ENCODE measurements at regions not wholly inside any gene's neighbourhood (a gene's known extent, or its start where the extent isn't known, plus 50 kb on each side); places are given as distances from the start of the nearest gene placed in this dataset.
"Not testable (repeated sequence)": the region's sequence is repeated elsewhere in the genome, so short reads cannot be mapped to it uniquely, and the experiment has no call there.

GRCh38 chr10:52502237-52502636, 188.2 kb downstream of the DKK1 start:
- CTCF ChIA-PET, result no interaction called here
- no peak for DNase-seq
- H3K9me3 Mint-ChIP-seq, result peaks cover 11% of the 10 kb centered on the region
- no peaks in the 10 kb centered on the region for H3K27me3 Mint-ChIP-seq
- no peaks in the 10 kb centered on the region for H3K36me3 Mint-ChIP-seq (ENCODE audit: low read depth)
- H3K4me3 Mint-ChIP-seq, result no peak overlapping the region
- no peaks in the 10 kb centered on the region for H3K4me1 Mint-ChIP-seq
- POLR2A ChIA-PET, result no interaction called here
- no peak overlapping the region for H3K27ac Mint-ChIP-seq

- DNase-seq; H3K36me3 Mint-ChIP-seq (ENCODE audit: low read depth); POLR2A ChIA-PET; H3K27ac Mint-ChIP-seq; H3K4me3 Mint-ChIP-seq; H3K27me3 Mint-ChIP-seq; H3K4me1 Mint-ChIP-seq; CTCF ChIA-PET: not testable (repeated sequence)
- peaks cover 11% of the 10 kb centered on the region for H3K9me3 Mint-ChIP-seq
Measured at GRCh38 chr10:52505341-52505740, 191.3 kb downstream of the DKK1 start.

GRCh38 chr10:52514481-52514880, 200.4 kb downstream of the DKK1 start:
- no peaks in the 10 kb centered on the region for H3K27me3 Mint-ChIP-seq
- CTCF ChIA-PET, result no interaction called here
- H3K9me3 Mint-ChIP-seq, result peaks cover 3% of the 10 kb centered on the region
- no peak overlapping the region for H3K27ac Mint-ChIP-seq
- no peaks in the 10 kb centered on the region for H3K36me3 Mint-ChIP-seq (ENCODE audit: low read depth)
- DNase-seq, result no peak
- H3K4me1 Mint-ChIP-seq, result no peaks in the 10 kb centered on the region
- H3K4me3 Mint-ChIP-seq, result no peak overlapping the region
- POLR2A ChIA-PET, result no interaction called here

GRCh38 chr10:52517012-52517411, 202.9 kb downstream of the DKK1 start:
- no peaks in the 10 kb centered on the region for H3K4me1 Mint-ChIP-seq
- H3K9me3 Mint-ChIP-seq, result no peaks in the 10 kb centered on the region
- H3K36me3 Mint-ChIP-seq (ENCODE audit: low read depth), result no peaks in the 10 kb centered on the region
- ChIA-PET POLR2A (no interaction called here), CTCF (no interaction called here)
- DNase-seq, result no peak
- H3K27ac Mint-ChIP-seq, result no peak overlapping the region
- no peak overlapping the region for H3K4me3 Mint-ChIP-seq
- H3K27me3 Mint-ChIP-seq, result no peaks in the 10 kb centered on the region

GRCh38 chr10:52523696-52524095, 209.6 kb downstream of the DKK1 start:
- no peak for DNase-seq
- no peaks in the 10 kb centered on the region for H3K4me1 Mint-ChIP-seq
- CTCF ChIA-PET, result no interaction called here
- H3K36me3 Mint-ChIP-seq (ENCODE audit: low read depth), result no peaks in the 10 kb centered on the region
- H3K9me3 Mint-ChIP-seq, result peaks cover 2% of the 10 kb centered on the region
- POLR2A ChIA-PET, result no interaction called here
- H3K4me3 Mint-ChIP-seq, result no peak overlapping the region
- no peak overlapping the region for H3K27ac Mint-ChIP-seq
- no peaks in the 10 kb centered on the region for H3K27me3 Mint-ChIP-seq

- no peak for DNase-seq
- H3K36me3 Mint-ChIP-seq (ENCODE audit: low read depth), result no peaks in the 10 kb centered on the region
- no peak overlapping the region for H3K4me3 Mint-ChIP-seq
- H3K9me3 Mint-ChIP-seq, result peaks cover 9% of the 10 kb centered on the region
- CTCF ChIA-PET, result no interaction called here
- no peaks in the 10 kb centered on the region for H3K27me3 Mint-ChIP-seq
- no peak overlapping the region for H3K27ac Mint-ChIP-seq
- POLR2A ChIA-PET, result no interaction called here
- no peaks in the 10 kb centered on the region for H3K4me1 Mint-ChIP-seq
Measured at GRCh38 chr10:52525761-52526160, 211.7 kb downstream of the DKK1 start.

- CTCF ChIA-PET, result no interaction called here
Measured at GRCh38 chr10:52526251-52526823, 212.3 kb downstream of the DKK1 start.

GRCh38 chr10:52532650-52533290, 218.7 kb downstream of the DKK1 start:
- no peaks in the 10 kb centered on the region for H3K36me3 Mint-ChIP-seq (ENCODE audit: low read depth)
- no peak for DNase-seq
- POLR2A ChIA-PET, result no interaction called here

More at GRCh38 chr10:52526251-52526823, 212.3 kb downstream of the DKK1 start:
- H3K4me1 Mint-ChIP-seq, result no peaks in the 10 kb centered on the region
- peaks cover 9% of the 10 kb centered on the region for H3K9me3 Mint-ChIP-seq
- no peaks in the 10 kb centered on the region for H3K36me3 Mint-ChIP-seq (ENCODE audit: low read depth)
- H3K27ac Mint-ChIP-seq, result no peak overlapping the region
- DNase-seq, result no peak
- no peak overlapping the region for H3K4me3 Mint-ChIP-seq
- no peaks in the 10 kb centered on the region for H3K27me3 Mint-ChIP-seq
- POLR2A ChIA-PET, result no interaction called here

GRCh38 chr10:52533986-52534385, 219.9 kb downstream of the DKK1 start:
- Mint-ChIP-seq H3K36me3 (ENCODE audit: low read depth) (no peaks in the 10 kb centered on the region), H3K27me3 (no peaks in the 10 kb centered on the region), H3K27ac (no peak overlapping the region), H3K4me3 (no peak overlapping the region), H3K9me3 (peaks cover 8% of the 10 kb centered on the region), H3K4me1 (no peaks in the 10 kb centered on the region)
- no peak for DNase-seq
- ChIA-PET POLR2A (no interaction called here), CTCF (no interaction called here)

More at GRCh38 chr10:52532650-52533290, 218.7 kb downstream of the DKK1 start:
- Mint-ChIP-seq H3K27me3 (no peaks in the 10 kb centered on the region), H3K9me3 (peaks cover 8% of the 10 kb centered on the region), H3K4me3 (no peak overlapping the region), H3K4me1 (no peaks in the 10 kb centered on the region), H3K27ac (no peak overlapping the region)
- CTCF ChIA-PET, result no interaction called here

- Mint-ChIP-seq H3K4me3 (no peak overlapping the region), H3K36me3 (ENCODE audit: low read depth) (no peaks in the 10 kb centered on the region), H3K27ac (no peak overlapping the region), H3K9me3 (peaks cover 17% of the 10 kb centered on the region), H3K4me1 (no peaks in the 10 kb centered on the region), H3K27me3 (no peaks in the 10 kb centered on the region)
- CTCF ChIA-PET, result no interaction called here
- POLR2A ChIA-PET, result no interaction called here
- DNase-seq, result no peak
Measured at GRCh38 chr10:52539463-52539862, 225.4 kb downstream of the DKK1 start.

GRCh38 chr10:52540479-52540984, 226.5 kb downstream of the DKK1 start:
- Mint-ChIP-seq H3K4me3 (no peak overlapping the region), H3K27ac (no peak overlapping the region), H3K9me3 (peaks cover 17% of the 10 kb centered on the region), H3K4me1 (no peaks in the 10 kb centered on the region), H3K27me3 (no peaks in the 10 kb centered on the region), H3K36me3 (ENCODE audit: low read depth) (no peaks in the 10 kb centered on the region)
- POLR2A ChIA-PET, result no interaction called here
- DNase-seq, result no peak
- CTCF ChIA-PET, result no interaction called here

- peaks cover 20% of the 10 kb centered on the region for H3K9me3 Mint-ChIP-seq
- no peaks in the 10 kb centered on the region for H3K36me3 Mint-ChIP-seq (ENCODE audit: low read depth)
- POLR2A ChIA-PET, result no interaction called here
- no peak overlapping the region for H3K4me3 Mint-ChIP-seq
- no peak for DNase-seq
- H3K27me3 Mint-ChIP-seq, result no peaks in the 10 kb centered on the region
- no peak overlapping the region for H3K27ac Mint-ChIP-seq
- H3K4me1 Mint-ChIP-seq, result no peaks in the 10 kb centered on the region
- CTCF ChIA-PET, result no interaction called here
Measured at GRCh38 chr10:52541006-52541473, 227.0 kb downstream of the DKK1 start.

- no peak for DNase-seq
- ChIA-PET POLR2A (no interaction called here), CTCF (no interaction called here)
- no peaks in the 10 kb centered on the region for H3K4me1 Mint-ChIP-seq
- peaks cover 21% of the 10 kb centered on the region for H3K9me3 Mint-ChIP-seq
- H3K27me3 Mint-ChIP-seq, result no peaks in the 10 kb centered on the region
- H3K4me3 Mint-ChIP-seq, result no peak overlapping the region
- no peak overlapping the region for H3K27ac Mint-ChIP-seq
- no peaks in the 10 kb centered on the region for H3K36me3 Mint-ChIP-seq (ENCODE audit: low read depth)
Measured at GRCh38 chr10:52542906-52543305, 228.8 kb downstream of the DKK1 start.

- DNase-seq, result no peak
- CTCF ChIA-PET, result no interaction called here
- H3K4me3 Mint-ChIP-seq, result no peak overlapping the region
- no peaks in the 10 kb centered on the region for H3K36me3 Mint-ChIP-seq (ENCODE audit: low read depth)
- H3K27me3 Mint-ChIP-seq, result no peaks in the 10 kb centered on the region
- H3K27ac Mint-ChIP-seq, result no peak overlapping the region
- H3K9me3 Mint-ChIP-seq, result peaks cover 9% of the 10 kb centered on the region
- POLR2A ChIA-PET, result no interaction called here
- H3K4me1 Mint-ChIP-seq, result no peaks in the 10 kb centered on the region
Measured at GRCh38 chr10:52551046-52551445, 221.5 kb downstream of the MBL2 start.
